PC-9 (cell line): ENCODE measurements at regions not wholly inside any gene's neighbourhood (a gene's known extent, or its start where the extent isn't known, plus 50 kb on each side); places are given as distances from the start of the nearest gene placed in this dataset.

Experiments used
- CTCF ChIP-seq: fragments of 200-600 bp; sonication (generic); conservative IDR thresholded peaks from 2 replicates; pipeline ENCODE4 v1.6.1; 2017; ENCODE audit warnings: mixed run types, antibody characterized with exemption, mild to moderate bottlenecking, moderate library complexity
- EZH2 ChIP-seq: fragments of 200-600 bp; sonication (generic); IDR thresholded peaks from 2 replicates; pipeline ENCODE4 v1.8.0; 2017; ENCODE audit warnings: antibody characterized with exemption, low read depth

- TF ChIP-seq CTCF (no peak), EZH2 (no peak)
These were observed 705.6 kb upstream of the FOXG1 start for GRCh38 chr14:28061006-28061405.
